Left cardiac atrium (tissue), 4 donors: ENCODE measurements at regions not wholly inside any gene's neighbourhood (a gene's known extent, or its start where the extent isn't known, plus 50 kb on each side); places are given as distances from the start of the nearest gene placed in this dataset.

ENCODE experiments used
- ATAC-seq, 2 donors: fragments of 200-7000 bp; cut with Tn5 transposase; one replicate each; pipeline ENCODE4 v1.9.1; 2020; ENCODE audit warnings: mild to moderate bottlenecking in 2 of 2, moderate library complexity in 2 of 2
- DNase-seq: peaks from one replicate; pipeline ENCODE4 v3.0.0-alpha.2; 2020
- intact Hi-C, 2 donors: fragments of 100-400 bp; cut with DNase I; formaldehyde crosslinking; loops; one replicate each; pipeline versions ENCODE4 v1.14.1 to v1.15.1; 2022 to 2023
- donor health status: DM: no; HTN: yes; CAD: no.
- donor health status: DM: no; HTN: yes; CAD: no; lungs with severe emphysema.
- donor health status: DM: yes; HTN: yes; CAD: no.
- donor health status: Dilated cardiomyopathy.

DNA sequence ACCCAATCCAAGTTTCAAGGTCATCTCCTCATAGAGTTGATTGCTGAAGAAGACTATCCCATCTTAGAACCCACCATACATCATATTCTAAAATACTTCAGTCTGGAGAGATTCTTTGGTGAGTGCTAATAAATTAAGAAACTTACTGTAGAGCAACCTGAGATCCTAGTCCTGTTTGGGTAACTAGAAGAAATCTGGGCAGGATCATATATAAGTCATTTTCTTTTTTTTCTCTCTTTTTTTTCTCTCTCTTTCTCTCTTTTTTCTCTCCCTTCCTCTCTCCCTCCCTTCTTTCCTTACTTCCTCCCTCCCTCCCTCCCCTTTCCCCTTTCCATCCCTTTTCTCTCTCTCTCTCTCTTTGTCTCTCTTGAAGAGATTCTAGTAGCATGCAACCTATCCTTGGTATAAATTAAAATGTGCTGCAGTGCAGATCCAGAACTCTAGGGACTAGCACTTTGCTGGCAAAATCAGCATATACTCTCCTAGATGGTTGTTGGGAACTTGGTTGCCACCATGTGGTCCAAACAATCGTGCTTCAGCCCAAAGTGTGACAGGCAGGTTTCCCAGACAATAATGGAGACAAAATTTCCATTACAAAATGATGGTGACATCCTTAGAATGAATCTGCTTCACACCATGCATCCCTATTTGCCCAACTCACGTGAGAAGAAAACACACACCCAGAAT is 399.4 kb upstream of the CELF4 start:
- intact Hi-C loops = no loop called here
- no peak for ATAC-seq
- no peak for DNase-seq

DNA sequence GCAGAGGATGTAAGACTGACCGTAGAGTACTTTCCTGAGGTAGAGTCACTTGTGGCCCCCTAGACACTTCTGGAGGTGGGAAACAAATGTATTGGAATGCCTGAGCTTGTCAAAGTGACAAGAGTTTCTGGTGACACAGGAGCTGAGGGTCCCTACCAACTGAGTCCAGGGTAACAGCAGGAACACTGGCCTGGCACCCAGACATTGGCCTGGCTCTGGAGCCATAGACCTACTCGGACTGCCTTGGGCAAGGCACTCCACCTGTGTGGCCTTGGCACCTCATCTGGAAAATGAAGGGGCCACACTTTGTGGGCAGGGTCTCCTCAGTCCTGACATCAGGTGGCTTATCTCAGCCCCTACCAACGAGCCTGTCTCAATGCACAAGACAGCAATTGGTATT is 398.2 kb upstream of the CELF4 start:
- ATAC-seq = no peak
- intact Hi-C loops = no loop called here
- no peak for DNase-seq

DNA sequence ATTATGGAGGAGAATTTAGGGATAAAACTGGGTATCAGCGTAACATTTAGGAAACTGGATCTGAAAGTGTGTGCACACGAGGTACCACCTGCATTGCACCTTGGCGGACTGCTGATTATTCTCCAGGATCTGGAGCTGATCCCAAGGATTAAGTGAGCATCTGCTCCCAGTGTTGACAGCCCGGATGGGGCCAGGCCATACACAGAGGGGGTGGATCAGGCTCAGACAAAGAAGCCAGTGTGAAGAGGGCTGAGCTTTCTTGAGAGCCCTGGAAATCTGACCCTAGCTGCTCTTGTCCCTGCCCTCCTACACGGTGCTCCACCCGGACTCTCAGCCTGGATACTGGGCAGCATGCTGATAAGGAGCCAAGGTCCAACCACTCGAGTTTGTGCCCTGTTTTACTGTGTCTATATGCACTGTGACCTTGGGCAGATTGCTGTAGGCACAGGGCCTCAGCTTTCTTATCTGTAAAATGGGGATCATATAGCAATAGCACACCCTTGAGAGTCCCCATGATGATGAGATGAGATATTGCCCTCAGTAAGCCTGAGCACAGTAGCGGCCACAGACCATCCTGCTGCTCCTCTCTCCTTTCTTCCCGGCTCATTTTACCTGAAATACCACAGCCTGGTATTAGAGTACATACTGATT is 396.8 kb upstream of the CELF4 start:
- intact Hi-C loops = no loop called here
- DNase-seq (no peak), ATAC-seq (no peak)

- intact Hi-C loops = no loop called here
- no peak for ATAC-seq
- DNase-seq = no peak
Measured at GRCh38 chr18:37958499-37958898, 392.9 kb upstream of the CELF4 start.

DNA sequence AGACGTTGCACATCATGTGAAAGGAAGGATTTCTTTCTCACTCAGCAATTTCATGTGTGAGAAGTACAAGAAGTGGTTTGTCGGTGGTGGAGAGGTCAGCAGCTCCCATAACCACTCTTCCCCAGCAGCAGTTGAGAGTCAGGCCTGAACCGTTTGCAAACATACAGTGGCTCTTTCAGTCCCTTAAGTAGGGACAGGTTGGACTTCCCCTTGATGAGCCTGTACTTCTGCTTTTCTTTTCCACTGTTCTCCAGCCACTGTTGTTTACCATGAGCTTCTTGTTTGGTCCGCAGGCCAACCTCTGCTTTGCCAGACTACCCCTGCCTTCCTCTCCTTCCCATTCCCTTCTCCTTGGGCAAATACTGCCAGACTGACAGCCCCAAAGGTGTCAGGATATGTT is 391.3 kb upstream of the CELF4 start:
- ATAC-seq (no peak), DNase-seq (no peak)
- intact Hi-C loops = no loop called here

DNA sequence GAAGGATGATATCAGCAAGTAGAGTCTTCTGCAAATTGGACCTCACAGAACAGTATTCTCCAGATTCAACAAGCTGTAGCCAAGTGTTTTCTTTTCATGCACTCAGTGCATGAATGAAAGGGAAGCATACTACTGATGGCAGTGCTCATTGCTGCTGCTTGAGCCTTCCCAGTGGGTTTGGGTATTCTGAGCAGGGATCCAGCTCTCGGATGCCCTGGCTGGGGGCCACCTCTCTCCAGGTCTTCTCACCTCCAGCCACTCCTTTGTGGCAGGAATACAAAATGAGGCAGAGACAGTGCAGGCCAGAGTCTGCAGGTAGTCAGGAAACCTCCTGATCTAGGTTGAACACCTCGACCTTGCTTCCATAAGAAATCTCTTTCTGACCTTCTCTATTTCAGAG is 390.4 kb upstream of the CELF4 start:
- ATAC-seq = no peak
- no peak for DNase-seq
- intact Hi-C loops = no loop called here

DNA sequence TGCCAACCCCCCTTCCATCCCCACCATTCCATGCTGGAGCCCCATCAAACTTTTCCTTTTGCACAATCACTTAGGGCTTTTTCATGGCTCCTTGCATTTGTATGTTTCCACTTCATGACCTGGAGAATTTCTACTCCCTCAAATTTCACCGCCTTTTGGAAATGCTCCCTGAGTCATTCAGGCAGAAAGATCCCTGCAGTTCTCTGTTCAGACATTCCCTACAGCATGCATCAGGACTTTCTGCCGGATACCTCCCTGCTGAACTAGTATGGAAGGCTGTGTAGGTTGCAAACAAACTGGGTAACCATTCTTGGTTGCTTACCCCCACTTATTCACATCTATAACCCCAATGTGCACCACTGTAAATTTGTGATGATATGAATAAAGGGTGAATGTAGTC is 389.6 kb upstream of the CELF4 start:
- no peak for ATAC-seq
- intact Hi-C loops = no loop called here
- DNase-seq = no peak

DNA sequence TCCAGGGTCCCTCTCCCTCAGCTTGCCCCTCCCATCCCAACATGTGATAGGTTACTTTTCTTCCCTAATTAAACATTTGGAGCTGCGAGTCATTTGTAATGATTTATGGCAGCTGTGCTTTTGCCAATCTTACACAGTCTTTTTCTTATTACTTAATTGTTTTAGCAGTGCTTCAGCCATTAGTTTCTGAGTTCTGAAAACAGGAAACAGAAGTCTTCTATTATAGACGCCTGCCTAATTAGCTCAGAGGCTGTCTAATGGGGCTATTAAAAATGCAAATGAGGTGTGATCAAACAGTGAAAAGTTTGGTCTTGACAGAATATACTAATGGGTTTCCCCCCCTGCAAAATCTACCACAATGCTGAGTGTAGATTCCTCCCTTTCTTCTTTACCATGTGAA is 388.3 kb upstream of the CELF4 start:
- DNase-seq (no peak), ATAC-seq (no peak)
- intact Hi-C loops = no loop called here

DNA sequence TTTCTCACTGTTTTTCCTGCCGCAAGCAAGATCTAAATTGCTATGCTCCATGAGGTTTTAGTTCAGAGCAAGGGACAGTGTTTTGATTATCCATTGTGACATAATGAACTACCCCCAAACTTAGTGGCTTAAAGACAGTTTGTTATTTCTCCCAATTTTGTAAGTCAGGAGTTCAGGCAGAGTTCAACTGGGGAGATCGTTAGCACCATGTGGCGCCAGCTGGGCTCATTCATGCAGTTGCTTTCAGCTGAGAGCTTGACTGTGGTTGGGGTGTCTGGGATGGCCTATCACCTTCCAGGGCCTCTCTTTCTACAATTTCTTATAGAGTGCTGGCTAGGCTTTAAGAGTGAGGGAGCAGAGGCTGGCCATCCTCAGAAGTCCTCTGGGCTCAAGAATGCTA is 382.9 kb upstream of the CELF4 start:
- intact Hi-C loops = no loop called here
- ATAC-seq (no peak), DNase-seq (no peak)

GRCh38 chr18:37946324-37946723 is 380.7 kb upstream of the CELF4 start:
- ATAC-seq = no peak
- intact Hi-C loops = no loop called here
- DNase-seq = no peak

GRCh38 chr18:37944700-37945270 is 379.2 kb upstream of the CELF4 start:
- no peak for DNase-seq
- intact Hi-C loops = no loop called here
- no peak for ATAC-seq

DNA sequence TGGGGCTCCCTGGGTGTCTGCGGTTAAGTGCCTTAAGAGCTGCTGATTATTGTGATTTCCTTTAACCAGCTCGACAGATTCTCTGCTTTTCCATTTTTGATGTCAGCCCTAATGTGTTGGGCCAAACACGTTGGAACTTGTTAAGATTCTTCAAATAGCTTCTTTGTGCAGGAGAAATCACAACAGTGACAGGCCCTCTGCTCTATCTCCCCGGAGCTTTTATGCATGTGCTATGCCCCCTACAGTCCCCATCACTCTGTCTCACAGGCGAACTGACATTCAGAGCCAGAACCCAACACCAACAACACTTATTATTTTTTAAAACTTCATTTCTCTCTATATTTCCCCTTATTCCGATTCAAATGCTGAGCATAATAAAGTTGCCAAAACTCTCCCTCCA is 371.7 kb upstream of the CELF4 start:
- intact Hi-C loops = no loop called here
- ATAC-seq = no peak
- no peak for DNase-seq

DNA sequence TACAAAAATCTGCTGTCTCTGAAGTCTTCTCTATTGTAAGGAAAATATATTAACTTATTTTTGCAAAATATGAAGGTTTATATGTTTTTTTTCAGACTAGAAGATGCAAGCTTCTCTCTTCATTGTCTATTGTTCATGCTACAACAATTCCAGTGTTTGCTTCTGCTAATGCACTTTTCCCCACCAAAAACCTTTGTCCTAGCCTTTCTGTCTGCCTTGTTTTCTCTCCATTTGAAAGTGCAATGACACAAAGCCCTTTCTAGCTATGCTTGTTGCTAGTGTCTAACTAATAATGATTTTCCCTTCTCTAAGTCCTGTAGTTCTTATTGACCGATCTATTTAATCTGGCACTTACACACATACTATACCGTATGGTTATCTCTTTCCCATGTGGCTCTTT is 369.5 kb upstream of the CELF4 start:
- no peak for DNase-seq
- no peak for ATAC-seq
- intact Hi-C loops = no loop called here

- ATAC-seq = no peak
- intact Hi-C loops = no loop called here
- DNase-seq = no peak
Measured at GRCh38 chr18:37930640-37931039, 365.0 kb upstream of the CELF4 start.

DNA sequence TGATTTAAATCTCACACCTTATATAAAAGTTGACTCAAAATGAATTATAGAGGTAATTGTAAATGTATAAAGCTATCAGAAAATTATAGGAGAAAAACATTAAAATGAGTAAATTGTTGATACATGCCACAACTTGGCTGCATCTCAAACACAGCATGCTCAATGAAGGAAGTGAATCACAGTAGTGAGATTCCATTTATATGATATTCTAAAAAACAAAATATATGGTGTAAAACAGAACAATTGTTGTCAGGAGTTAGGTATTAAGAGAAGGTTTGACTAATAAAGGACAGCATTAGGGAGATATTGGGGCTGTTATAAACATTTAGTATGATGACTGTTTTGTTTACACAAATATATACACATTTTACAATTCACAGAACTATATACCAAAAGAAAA is 356.6 kb upstream of the CELF4 start:
- no peak for ATAC-seq
- intact Hi-C loops = no loop called here

GRCh38 chr18:37920865-37921264 is 355.3 kb upstream of the CELF4 start:
- intact Hi-C loops = no loop called here
- ATAC-seq = no peak

More for the DNA sequence above, 356.6 kb upstream of the CELF4 start:
- DNase-seq = no peak

GRCh38 chr18:37913051-37913450 is 347.5 kb upstream of the CELF4 start:
- DNase-seq = no peak
- no peak for ATAC-seq
- intact Hi-C loops = no loop called here

More at GRCh38 chr18:37920865-37921264, 355.3 kb upstream of the CELF4 start:
- no peak for DNase-seq

GRCh38 chr18:37902344-37902743 is 336.7 kb upstream of the CELF4 start:
- intact Hi-C loops = no loop called here
- no peak for DNase-seq
- no peak for ATAC-seq

GRCh38 chr18:37900326-37900725 is 334.7 kb upstream of the CELF4 start:
- intact Hi-C loops = no loop called here
- ATAC-seq (no peak), DNase-seq (no peak)

DNA sequence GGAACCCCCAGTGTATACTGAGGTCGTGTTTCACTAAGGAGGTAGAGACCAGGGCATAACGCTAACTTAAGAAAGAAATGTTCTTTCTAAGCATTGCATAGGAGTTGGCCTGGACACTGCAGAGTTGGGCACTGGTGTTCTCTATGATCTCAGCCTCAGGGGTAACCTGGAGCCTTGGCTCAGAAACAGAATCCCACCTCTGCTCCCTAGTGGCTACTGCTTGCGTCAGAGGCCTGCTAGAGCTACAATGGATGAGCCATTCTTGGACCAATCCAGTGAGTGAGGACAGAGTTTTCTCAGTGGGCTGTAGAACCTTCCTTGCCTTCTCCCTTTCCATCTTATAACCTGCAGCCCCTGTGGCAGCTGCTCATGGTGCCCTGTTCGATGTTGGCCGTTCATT is 324.4 kb upstream of the CELF4 start:
- DNase-seq (no peak), ATAC-seq (no peak)
- intact Hi-C loops = no loop called here

- no peak for DNase-seq
- intact Hi-C loops = no loop called here
- no peak for ATAC-seq
Measured at GRCh38 chr18:37874721-37875120, 309.1 kb upstream of the CELF4 start.
